Neural cell (in vitro differentiated cells): ENCODE measurements at regions not wholly inside any gene's neighbourhood (a gene's known extent, or its start where the extent isn't known, plus 50 kb on each side); places are given as distances from the start of the nearest gene placed in this dataset.

Experiments used
- EP300 ChIP-seq: fragments of 450-650 bp; conservative IDR thresholded peaks from 2 replicates; pipeline ENCODE4 v1.6.1; 2014; ENCODE audit warnings: antibody characterized with exemption, mild to moderate bottlenecking, moderate library complexity; ENCODE audit not compliant: poor library complexity, severe bottlenecking
- EZH2 ChIP-seq: fragments of 200-600, 300-800 bp; shearing (Covaris generic), sonication (generic); IDR thresholded peaks from 2 replicates; pipeline ENCODE4 v1.6.1; 2014; ENCODE audit warnings: antibody characterized with exemption, low read length, borderline replicate concordance, mild to moderate bottlenecking; ENCODE audit not compliant: insufficient read depth, poor library complexity, severe bottlenecking
- MXI1 ChIP-seq: fragments of 450-650 bp; conservative IDR thresholded peaks from 2 replicates; pipeline ENCODE4 v1.6.1; 2014; ENCODE audit warnings: antibody characterized with exemption, mild to moderate bottlenecking; ENCODE audit not compliant: poor library complexity, severe bottlenecking
- POLR2AphosphoS5 ChIP-seq: IDR thresholded peaks from 2 replicates; pipeline ENCODE4 v1.6.1; 2012
- RAD21 ChIP-seq: fragments of 450-650 bp; conservative IDR thresholded peaks from 2 replicates; pipeline ENCODE4 v1.6.1; 2014; ENCODE audit warnings: antibody characterized with exemption, mild to moderate bottlenecking, moderate library complexity
- TAF1 ChIP-seq: IDR thresholded peaks from 2 replicates; pipeline ENCODE4 v1.6.1; 2012; ENCODE audit warnings: low read depth
- TF ChIP-seq, protein P1 (sequence below): fragments of 450-650 bp; IDR thresholded peaks from 2 replicates; pipeline ENCODE4 v1.5.1; 2014; ENCODE audit warnings: antibody characterized with exemption, mild to moderate bottlenecking, moderate library complexity; ENCODE audit not compliant: poor library complexity, severe bottlenecking

- TF ChIP-seq, protein P1, sequence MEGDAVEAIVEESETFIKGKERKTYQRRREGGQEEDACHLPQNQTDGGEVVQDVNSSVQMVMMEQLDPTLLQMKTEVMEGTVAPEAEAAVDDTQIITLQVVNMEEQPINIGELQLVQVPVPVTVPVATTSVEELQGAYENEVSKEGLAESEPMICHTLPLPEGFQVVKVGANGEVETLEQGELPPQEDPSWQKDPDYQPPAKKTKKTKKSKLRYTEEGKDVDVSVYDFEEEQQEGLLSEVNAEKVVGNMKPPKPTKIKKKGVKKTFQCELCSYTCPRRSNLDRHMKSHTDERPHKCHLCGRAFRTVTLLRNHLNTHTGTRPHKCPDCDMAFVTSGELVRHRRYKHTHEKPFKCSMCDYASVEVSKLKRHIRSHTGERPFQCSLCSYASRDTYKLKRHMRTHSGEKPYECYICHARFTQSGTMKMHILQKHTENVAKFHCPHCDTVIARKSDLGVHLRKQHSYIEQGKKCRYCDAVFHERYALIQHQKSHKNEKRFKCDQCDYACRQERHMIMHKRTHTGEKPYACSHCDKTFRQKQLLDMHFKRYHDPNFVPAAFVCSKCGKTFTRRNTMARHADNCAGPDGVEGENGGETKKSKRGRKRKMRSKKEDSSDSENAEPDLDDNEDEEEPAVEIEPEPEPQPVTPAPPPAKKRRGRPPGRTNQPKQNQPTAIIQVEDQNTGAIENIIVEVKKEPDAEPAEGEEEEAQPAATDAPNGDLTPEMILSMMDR: no peak
- TF ChIP-seq EP300: no peak
- no peak for TF ChIP-seq EZH2
- TF ChIP-seq POLR2AphosphoS5: no peak
- no peak for TF ChIP-seq MXI1
- TF ChIP-seq TAF1: no peak
- no peak for TF ChIP-seq RAD21
These were observed 87.5 kb downstream of the ANKRD60 start for GRCh38 chr20:58140787-58141425.
